HG03097 (cell line): ENCODE measurements at regions not wholly inside any gene's neighbourhood (a gene's known extent, or its start where the extent isn't known, plus 50 kb on each side); places are given as distances from the start of the nearest gene placed in this dataset.

Experiments used
- ATAC-seq: cut with Tn5 transposase; IDR thresholded peaks from one replicate; pipeline ENCODE4 v1.9.1; 2021; ENCODE audit not compliant: unreplicated experiment, low FRiP score

GRCh38 chr22:49476176-49476575, 351.5 kb downstream of the BRD1 start:
- ATAC-seq, result no peak

DNA sequence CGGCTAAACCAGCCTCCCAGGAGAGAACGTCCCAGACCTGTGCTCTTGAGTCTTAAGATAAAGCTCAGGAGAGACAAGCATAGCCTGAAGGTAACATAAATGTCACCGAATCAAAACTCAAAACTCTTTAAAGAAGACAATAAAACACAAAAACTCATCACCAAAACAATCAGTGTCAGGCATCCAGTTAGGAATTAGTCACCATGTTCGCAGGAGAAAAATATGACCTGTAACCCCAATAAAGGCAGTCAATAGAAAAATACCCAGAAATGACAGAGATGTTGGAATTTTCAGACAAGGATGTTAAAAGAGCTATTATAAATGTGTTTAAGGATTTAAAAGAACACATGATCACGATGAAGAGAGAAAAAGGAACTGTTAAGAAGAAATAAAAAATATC, 352.4 kb downstream of the BRD1 start:
- no peak for ATAC-seq

GRCh38 chr22:49473286-49473685, 354.4 kb downstream of the BRD1 start:
- ATAC-seq, result no peak

DNA sequence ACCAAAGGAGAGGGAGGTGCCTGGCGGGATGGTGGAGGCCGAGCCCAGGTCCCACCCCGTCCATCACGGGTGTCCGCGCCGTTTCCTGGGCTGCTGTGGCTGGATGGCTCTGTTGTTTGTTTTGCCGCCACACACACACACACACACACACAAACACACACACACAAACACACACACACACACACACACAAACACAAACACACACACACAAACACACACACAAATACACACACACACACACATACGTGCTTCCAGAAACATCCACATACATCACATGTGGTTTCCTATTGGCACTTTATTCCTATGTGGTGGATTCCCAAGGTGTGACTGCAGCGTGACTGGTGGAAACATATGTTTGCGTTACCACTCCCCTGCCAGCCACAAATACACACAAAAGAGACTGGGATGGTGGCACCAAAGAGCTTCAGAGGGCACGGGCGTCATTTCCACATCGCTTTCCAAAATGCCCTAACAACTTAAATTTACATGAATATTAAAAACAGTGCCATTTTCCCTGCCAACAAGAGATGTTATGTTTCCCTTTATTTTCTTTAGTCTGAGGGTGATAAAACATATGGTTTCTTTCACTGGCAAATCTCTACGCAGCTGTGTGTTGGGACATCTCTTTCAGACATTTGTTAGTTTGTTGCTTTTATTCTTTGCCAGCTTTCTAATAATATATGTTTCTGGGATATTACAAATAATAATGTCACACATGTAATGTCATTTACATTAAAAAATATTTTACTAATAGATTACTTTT, 356.8 kb downstream of the BRD1 start:
- ATAC-seq, result no peak

DNA sequence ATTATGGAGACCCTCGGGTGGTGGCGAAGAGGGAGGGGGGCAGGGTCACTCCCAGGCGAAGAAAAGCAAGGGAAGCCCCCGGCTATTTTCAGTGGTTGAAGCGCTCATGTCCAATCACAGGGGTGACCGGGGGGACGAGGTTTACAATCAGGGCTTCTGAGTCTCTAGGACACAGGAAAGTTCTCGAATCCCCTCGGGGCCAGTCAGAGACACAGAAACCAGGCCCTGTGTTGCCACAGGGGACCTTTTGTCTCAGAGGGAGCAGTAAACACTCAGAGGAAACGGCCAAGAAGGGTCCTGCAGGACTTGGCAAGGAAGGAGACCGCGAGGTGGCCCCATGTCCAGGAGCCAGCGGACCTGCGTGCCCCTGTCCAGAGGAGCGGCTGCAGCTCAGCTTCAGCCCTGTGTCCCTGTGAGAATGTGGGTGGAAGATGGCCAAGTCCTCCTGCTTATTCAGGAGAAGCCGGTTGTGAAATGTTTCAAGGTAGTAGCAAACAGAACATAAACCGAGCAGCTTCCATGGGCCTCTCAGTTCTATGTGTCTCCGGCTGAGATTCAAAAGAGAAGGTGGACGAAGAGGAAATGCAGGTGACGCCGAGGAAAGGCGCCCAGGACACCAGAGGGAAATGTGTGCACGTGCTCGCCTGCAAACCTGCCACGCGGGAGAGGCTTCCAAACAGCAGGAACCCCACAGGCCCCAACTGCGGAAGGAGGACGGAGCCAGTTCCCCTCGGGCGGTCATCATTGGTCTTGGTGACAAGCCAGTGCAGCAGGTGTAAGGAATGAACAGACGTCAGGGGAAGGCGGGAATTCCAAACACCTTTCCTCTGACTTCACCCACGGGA, 357.6 kb downstream of the BRD1 start:
- no peak for ATAC-seq

DNA sequence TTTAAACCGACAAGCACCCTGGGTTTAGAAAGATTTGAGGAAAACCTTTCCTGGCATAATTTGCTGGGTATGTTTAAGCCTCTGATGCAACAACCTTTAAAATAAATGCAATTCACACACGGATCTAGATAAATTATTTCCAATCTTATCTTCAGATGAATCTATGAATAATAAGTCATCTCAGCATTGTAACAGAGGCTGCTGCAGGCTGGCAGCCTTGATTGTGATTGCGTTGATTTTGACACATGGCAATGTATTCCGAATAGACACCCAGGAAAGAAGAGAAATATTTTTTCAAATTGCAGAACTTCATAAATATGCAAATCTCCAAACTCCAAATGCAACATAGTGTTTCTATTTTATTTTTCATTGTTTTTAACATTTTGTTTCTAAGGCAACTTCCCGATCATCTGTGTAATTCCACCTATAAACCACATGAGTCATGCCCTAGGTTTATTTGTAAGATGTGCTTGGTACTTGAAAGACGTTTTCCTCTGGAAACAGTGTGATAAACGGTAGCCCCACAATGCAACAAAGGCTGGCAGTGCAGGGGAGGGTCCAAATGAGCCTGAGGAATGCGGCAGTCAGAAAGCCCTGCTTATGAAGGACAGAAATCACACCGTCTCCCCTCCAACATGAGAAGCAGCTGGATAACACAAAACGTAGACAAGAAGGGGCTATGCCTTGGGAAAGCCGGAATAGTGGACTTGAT, 359.0 kb downstream of the BRD1 start:
- ATAC-seq, result no peak

DNA sequence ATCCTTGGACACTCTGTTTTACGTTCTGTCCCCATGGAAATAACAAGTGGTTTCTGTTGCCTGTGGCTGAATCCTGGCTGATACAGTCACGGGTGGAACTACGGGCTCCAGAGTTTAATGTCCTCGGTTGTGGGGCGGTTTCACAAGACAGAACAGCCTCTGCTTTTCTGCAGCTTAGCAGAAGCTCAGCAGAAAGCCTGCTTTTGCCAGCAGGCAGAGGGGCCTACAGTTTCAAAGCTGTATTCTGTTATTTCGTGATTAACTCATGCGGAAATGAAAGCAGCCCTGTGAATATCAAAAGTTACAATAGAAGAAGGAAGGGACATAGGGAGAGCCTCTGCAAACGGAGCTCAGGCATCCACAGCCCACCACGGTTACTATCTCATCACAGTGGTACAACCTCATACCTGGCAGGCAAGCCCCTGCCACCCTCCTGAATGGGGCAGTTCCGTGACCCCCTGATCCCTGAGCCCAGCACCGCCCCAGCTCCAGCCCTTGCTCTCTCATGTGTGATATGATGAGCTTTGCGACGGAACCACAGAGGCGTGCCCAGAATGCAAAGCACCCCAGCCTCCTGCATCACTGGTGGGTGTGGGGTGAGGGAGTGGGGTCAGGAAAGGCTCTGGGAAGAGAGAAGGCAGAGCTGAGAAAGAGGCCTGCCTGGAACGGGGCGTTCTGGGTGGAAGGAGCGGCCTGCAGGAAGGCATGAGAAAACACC, 360.6 kb downstream of the BRD1 start:
- ATAC-seq, result no peak

GRCh38 chr22:49464037-49464436, 363.6 kb downstream of the BRD1 start:
- no peak for ATAC-seq

DNA sequence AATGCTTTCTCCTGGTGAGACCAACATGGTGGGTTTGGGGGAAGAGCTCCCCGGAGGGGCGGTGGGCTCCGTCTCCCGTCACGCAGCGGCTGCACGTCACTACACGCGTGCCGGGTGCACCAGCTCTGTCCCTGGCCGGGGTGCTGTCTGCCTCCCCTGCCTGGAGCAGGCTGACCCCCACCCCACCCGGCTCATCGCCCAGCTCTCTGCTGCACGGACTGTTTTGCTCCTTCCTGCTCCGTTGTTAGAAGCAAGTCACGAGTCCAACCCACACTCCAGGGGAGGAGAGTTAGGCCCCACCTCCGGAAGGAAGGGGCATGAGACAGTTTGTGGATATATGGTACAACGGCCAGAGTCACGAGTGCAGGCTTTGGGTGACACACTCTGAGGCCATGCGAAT, 364.9 kb downstream of the BRD1 start:
- no peak for ATAC-seq

GRCh38 chr22:49462291-49462690, 365.4 kb downstream of the BRD1 start:
- ATAC-seq, result no peak

- no peak for ATAC-seq
Measured at GRCh38 chr22:49461674-49462073, 366.0 kb downstream of the BRD1 start.

DNA sequence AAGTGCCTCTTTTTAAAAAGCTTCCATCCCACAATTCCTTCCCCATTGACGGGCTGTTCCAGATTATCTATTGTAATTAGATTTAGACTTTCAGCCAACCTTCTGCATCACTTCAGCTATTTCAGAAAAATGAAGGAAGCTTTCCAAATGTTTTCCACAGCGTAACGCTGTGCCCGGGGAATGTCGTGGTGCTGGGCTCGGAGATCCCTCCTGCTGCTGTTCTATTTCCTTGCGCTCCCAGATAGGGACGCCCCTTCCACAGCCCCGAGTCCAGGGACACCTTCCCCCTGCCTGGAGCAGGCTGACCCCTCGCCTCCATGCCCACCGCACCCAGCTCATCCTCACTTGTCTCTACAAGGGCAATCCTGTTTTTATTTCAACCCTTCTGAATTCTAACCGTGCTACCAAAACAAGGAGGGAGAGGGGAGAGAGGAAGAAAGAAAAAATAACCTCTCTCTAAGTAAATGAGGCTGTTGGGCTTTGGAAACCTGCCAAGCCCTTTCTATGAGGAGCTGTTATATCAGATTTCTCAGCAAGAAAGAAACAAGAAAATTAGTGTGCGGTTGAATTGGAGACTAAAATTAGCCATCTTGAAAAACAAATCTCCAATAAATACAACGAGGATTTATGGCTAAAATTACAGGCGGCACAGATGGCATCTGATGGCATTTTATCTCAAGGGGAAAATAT, 366.9 kb downstream of the BRD1 start:
- ATAC-seq, result no peak

DNA sequence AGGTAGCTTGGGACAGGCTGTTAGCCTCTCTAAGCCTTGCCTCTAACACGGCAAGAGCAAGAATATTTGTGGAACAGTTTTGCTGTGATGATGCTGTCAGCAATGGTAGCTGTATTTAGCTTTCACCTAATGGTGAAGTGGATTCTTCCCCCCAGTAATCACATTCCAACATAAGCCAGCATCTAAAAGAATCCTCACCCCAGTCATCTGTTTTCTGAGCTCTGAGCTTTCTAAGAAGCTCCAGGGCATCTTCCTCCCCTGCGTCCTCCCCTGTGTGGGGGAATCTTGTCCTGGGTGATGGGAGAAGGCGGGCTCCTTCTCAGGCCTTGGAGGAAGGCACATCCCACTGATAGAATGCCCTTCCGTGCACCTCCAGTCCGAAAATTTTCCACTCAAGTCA, 367.6 kb downstream of the BRD1 start:
- ATAC-seq, result no peak

DNA sequence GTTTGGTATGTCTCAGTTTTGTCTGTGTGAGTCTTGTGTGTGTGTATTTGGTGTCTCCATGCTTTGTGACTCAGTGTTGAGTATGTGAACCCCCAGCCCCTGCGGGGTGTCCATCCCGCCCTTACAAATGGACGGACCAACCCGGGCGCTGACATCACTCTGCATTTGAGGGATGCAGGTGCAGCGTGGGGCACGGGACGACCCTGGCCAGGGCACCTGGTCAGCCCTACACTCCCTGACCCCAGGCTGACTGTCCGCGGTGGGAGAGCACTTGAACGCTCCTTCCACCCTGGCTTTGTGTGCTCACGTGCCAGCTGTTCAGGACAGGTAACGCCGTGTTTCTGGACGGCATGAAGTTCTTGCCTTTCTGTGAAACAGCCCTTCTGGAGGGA, 369.0 kb downstream of the BRD1 start:
- ATAC-seq, result no peak

GRCh38 chr22:49457946-49458707, 369.5 kb downstream of the BRD1 start:
- no peak for ATAC-seq

DNA sequence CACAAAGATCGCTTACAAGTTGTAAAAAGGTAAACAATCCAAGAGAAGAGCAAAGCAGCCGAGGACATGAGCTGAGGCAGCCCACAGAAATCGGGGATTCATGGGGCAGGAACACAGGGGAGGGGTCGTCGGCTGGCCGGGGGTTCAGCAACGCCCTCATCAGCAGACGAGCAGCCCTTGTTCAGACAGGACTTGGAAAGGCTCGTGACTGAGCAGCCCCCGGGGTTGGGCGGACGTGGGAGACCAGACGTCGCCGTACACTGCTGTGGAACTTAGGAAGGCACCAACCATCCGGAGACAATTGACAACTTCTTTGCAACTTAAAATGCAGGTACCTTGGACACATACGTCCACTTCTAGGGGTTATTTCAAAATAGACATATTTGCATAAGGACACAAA, 370.5 kb downstream of the BRD1 start:
- ATAC-seq, result no peak

- ATAC-seq, result no peak
Measured at GRCh38 chr22:49455595-49455994, 372.1 kb downstream of the BRD1 start.

DNA sequence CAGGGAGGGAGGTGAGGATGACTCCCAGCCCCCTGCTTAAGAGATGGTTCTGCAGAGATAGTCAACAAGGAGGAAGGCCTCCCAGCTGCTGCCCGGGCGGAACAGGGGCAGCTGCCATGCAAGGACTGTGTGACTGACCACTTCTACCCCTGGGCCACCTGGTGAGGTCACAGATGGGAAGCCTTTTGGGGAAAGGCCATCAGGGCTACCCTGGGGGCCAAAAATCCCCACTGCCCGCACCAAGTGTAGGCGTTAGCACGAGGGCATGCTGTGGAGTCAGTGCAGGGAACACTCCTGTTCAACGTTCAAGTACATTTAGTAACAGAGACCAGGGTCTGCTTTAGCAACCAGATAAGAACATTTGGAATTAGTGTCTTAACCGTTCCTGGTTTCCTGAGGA, 372.9 kb downstream of the BRD1 start:
- no peak for ATAC-seq

GRCh38 chr22:49453771-49454170, 373.9 kb downstream of the BRD1 start:
- ATAC-seq, result no peak
